ENCODE measurements at regions not wholly inside any gene's neighbourhood (a gene's known extent, or its start where the extent isn't known, plus 50 kb on each side); places are given as distances from the start of the nearest gene placed in this dataset.

GRCh38 chr2:33788044-33788443 is 188.9 kb upstream of the FAM98A start:
- Histone ChIP-seq H3K4me3 (no peak overlapping the region), H3K4me1 (no peaks in the 10 kb centered on the region), H3K36me3 (no peaks in the 10 kb centered on the region), H3K9me3 (no peaks in the 10 kb centered on the region), H3K27me3 (no peaks in the 10 kb centered on the region), H3K27ac (no peak overlapping the region)
- no peak for DNase-seq
- intact Hi-C loops (cut with DNase I; ENCODE audit: low total_unique reads): no loop called here
- TF ChIP-seq POLR2A (IDR thresholded peaks at IDR 0.05): no peak
- no peak for TF ChIP-seq CTCF (IDR thresholded peaks at IDR 0.05)

GRCh38 chr2:33786881-33787280 is 187.8 kb upstream of the FAM98A start:
- H3K4me1 ChIP-seq: no peaks in the 10 kb centered on the region
- DNase-seq: no peak
- TF ChIP-seq CTCF (IDR thresholded peaks at IDR 0.05) (no peak), POLR2A (IDR thresholded peaks at IDR 0.05) (no peak)
- H3K9me3 ChIP-seq: no peaks in the 10 kb centered on the region
- no peaks in the 10 kb centered on the region for H3K36me3 ChIP-seq
- intact Hi-C loops (cut with DNase I; ENCODE audit: low total_unique reads): no loop called here
- no peak overlapping the region for H3K27ac ChIP-seq
- no peaks in the 10 kb centered on the region for H3K27me3 ChIP-seq
- no peak overlapping the region for H3K4me3 ChIP-seq

- H3K9me3 ChIP-seq: no peaks in the 10 kb centered on the region
- H3K4me1 ChIP-seq: no peaks in the 10 kb centered on the region
- DNase-seq: no peak
- H3K27me3 ChIP-seq: no peaks in the 10 kb centered on the region
- no peak overlapping the region for H3K4me3 ChIP-seq
- H3K27ac ChIP-seq: no peak overlapping the region
- no peaks in the 10 kb centered on the region for H3K36me3 ChIP-seq
- intact Hi-C loops (cut with DNase I; ENCODE audit: low total_unique reads): no loop called here
- no peak for TF ChIP-seq CTCF (IDR thresholded peaks at IDR 0.05)
- no peak for TF ChIP-seq POLR2A (IDR thresholded peaks at IDR 0.05)
Measured at GRCh38 chr2:33785201-33786106, 186.4 kb upstream of the FAM98A start.

GRCh38 chr2:33784488-33784887 is 185.4 kb upstream of the FAM98A start:
- Histone ChIP-seq H3K36me3 (no peaks in the 10 kb centered on the region), H3K4me1 (no peaks in the 10 kb centered on the region), H3K27me3 (no peaks in the 10 kb centered on the region), H3K27ac (no peak overlapping the region), H3K4me3 (no peak overlapping the region), H3K9me3 (no peaks in the 10 kb centered on the region)
- no peak for DNase-seq
- TF ChIP-seq POLR2A (IDR thresholded peaks at IDR 0.05): no peak
- no peak for TF ChIP-seq CTCF (IDR thresholded peaks at IDR 0.05)
- intact Hi-C loops (cut with DNase I; ENCODE audit: low total_unique reads): no loop called here

GRCh38 chr2:33782395-33783230 is 183.5 kb upstream of the FAM98A start:
- Histone ChIP-seq H3K9me3 (no peaks in the 10 kb centered on the region), H3K27ac (no peak overlapping the region)
- intact Hi-C loops (cut with DNase I; ENCODE audit: low total_unique reads): no loop called here

More at GRCh38 chr2:33782395-33783230, 183.5 kb upstream of the FAM98A start:
- TF ChIP-seq POLR2A (IDR thresholded peaks at IDR 0.05): no peak
- TF ChIP-seq CTCF (IDR thresholded peaks at IDR 0.05): no peak
- no peaks in the 10 kb centered on the region for H3K36me3 ChIP-seq
- H3K4me1 ChIP-seq: no peaks in the 10 kb centered on the region
- H3K4me3 ChIP-seq: no peak overlapping the region
- DNase-seq: no peak
- no peaks in the 10 kb centered on the region for H3K27me3 ChIP-seq

All from uterus (tissue), 3 donors.